Caki2 (cell line): ENCODE measurements at regions not wholly inside any gene's neighbourhood (a gene's known extent, or its start where the extent isn't known, plus 50 kb on each side); places are given as distances from the start of the nearest gene placed in this dataset.

Experiments
- DNase-seq: peaks from one replicate; pipeline ENCODE4 v3.0.0-alpha.2; 2015; ENCODE audit warnings: low read depth
- in situ Hi-C: cut with HindIII; loops from 2 replicates; pipeline ENCODE4 v1.10.0; 2016; ENCODE audit warnings: low sequenced_read_pairs, low pct_unique_long_range_greater_than_20kb, mixed read lengths

GRCh38 chr3:10741891-10742671 lies 73.9 kb upstream of the SLC6A11 start:
- no peak for DNase-seq
- in situ Hi-C loops, result no loop called here

- no peak for DNase-seq
- in situ Hi-C loops, result no loop called here
These were observed 72.5 kb upstream of the SLC6A11 start for GRCh38 chr3:10743366-10744097.

- no peak for DNase-seq
- in situ Hi-C loops, result no loop called here
These were observed 71.9 kb upstream of the SLC6A11 start for GRCh38 chr3:10744098-10744465.

GRCh38 chr3:10745392-10745791 lies 70.6 kb upstream of the SLC6A11 start:
- no peak for DNase-seq
- in situ Hi-C loops, result no loop called here

- no peak for DNase-seq
- in situ Hi-C loops, result no loop called here
These were observed 70.0 kb upstream of the SLC6A11 start for GRCh38 chr3:10746001-10746400.

GRCh38 chr3:10746684-10747083 lies 69.3 kb upstream of the SLC6A11 start:
- DNase-seq, result no peak
- in situ Hi-C loops, result no loop called here

- in situ Hi-C loops, result no loop called here
- DNase-seq, result no peak
These were observed 68.7 kb upstream of the SLC6A11 start for GRCh38 chr3:10747341-10747740.

GRCh38 chr3:10748040-10748439 lies 68.0 kb upstream of the SLC6A11 start:
- no peak for DNase-seq
- in situ Hi-C loops, result no loop called here

- DNase-seq, result peak; percentile 33
- in situ Hi-C loops, result no loop called here
These were observed 62.1 kb upstream of the SLC6A11 start for GRCh38 chr3:10753964-10754363.

- in situ Hi-C loops, result no loop called here
- no peak for DNase-seq
These were observed 59.5 kb upstream of the SLC6A11 start for GRCh38 chr3:10756546-10756945.

- in situ Hi-C loops, result no loop called here
- peak; percentile 14 for DNase-seq
These were observed 58.8 kb upstream of the SLC6A11 start for GRCh38 chr3:10757021-10757820.

- no peak for DNase-seq
- in situ Hi-C loops, result no loop called here
These were observed 58.3 kb upstream of the SLC6A11 start for GRCh38 chr3:10757821-10758130.

- in situ Hi-C loops, result no loop called here
- peak; percentile 47 for DNase-seq
These were observed 57.6 kb upstream of the SLC6A11 start for GRCh38 chr3:10758304-10759037.

GRCh38 chr3:10759495-10759894 lies 56.5 kb upstream of the SLC6A11 start:
- in situ Hi-C loops, result no loop called here

GRCh38 chr3:10760199-10760598 lies 55.8 kb upstream of the SLC6A11 start:
- no peak for DNase-seq
- in situ Hi-C loops, result no loop called here

More at GRCh38 chr3:10759495-10759894, 56.5 kb upstream of the SLC6A11 start:
- DNase-seq, result no peak

GRCh38 chr3:10761583-10761982 lies 54.4 kb upstream of the SLC6A11 start:
- no peak for DNase-seq
- in situ Hi-C loops, result no loop called here

GRCh38 chr3:10762116-10762515 lies 53.9 kb upstream of the SLC6A11 start:
- no peak for DNase-seq
- in situ Hi-C loops, result no loop called here

GRCh38 chr3:10762611-10763247 lies 53.3 kb upstream of the SLC6A11 start:
- in situ Hi-C loops, result no loop called here
- DNase-seq, result no peak
